ENCODE measurements at regions not wholly inside any gene's neighbourhood (a gene's known extent, or its start where the extent isn't known, plus 50 kb on each side); places are given as distances from the start of the nearest gene placed in this dataset.

- TF ChIP-seq POLR2A (IDR thresholded peaks at IDR 0.05; ENCODE audit: low read length) (no peak), GATA1 (IDR thresholded peaks at IDR 0.05; ENCODE audit: low read depth, low read length) (no peak)
- no peak for DNase-seq
These were observed 431.0 kb downstream of the SH3GL2 start for GRCh38 chr9:18009902-18010301.

- TF ChIP-seq GATA1 (IDR thresholded peaks at IDR 0.05; ENCODE audit: low read depth, low read length), result no peak
- no peak for TF ChIP-seq POLR2A (IDR thresholded peaks at IDR 0.05; ENCODE audit: low read length)
- no peak for DNase-seq
These were observed 431.6 kb downstream of the SH3GL2 start for GRCh38 chr9:18010492-18010891.

DNA sequence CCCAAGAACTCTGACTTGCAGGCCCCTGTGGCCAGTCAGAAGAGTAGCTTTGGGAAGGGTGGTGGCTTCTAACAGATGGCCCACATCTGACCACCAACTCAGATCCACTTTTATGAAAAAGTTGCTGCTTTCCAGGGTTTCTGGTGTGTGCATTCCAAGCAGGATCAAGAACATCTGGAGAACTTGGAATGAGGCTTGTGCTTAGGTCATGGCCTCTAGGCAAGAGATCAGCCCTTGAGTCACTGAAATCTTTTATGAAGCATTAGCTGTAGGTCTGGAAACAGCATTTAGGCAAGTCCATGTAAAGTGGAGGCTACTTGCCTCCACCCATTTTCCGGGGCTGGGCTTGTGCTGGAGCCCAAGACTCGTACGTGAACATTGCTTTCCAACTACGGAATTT lies 433.3 kb downstream of the SH3GL2 start:
- no peak for DNase-seq
- TF ChIP-seq POLR2A (IDR thresholded peaks at IDR 0.05; ENCODE audit: low read length) (no peak), GATA1 (IDR thresholded peaks at IDR 0.05; ENCODE audit: low read depth, low read length) (no peak)

DNA sequence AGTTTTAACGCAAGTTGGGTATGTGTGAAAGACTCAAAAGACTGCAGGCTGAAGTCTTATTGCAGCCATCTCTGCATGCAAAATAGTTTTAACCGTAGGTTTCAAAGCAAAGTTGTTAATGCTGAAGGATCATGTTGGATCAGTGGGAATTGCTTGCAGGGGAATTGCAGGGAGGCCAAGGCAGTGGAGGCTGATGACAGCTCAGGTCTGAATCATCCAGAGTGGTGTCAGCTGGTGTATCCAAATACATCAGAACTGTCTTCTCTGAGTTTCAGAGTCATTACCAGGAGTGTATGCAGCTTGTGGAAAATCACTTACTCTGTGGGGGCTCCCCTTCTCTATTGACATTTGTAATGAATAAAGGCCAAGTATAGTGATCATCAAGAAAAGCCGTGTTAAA lies 435.7 kb downstream of the SH3GL2 start:
- TF ChIP-seq POLR2A (IDR thresholded peaks at IDR 0.05; ENCODE audit: low read length) (no peak), GATA1 (IDR thresholded peaks at IDR 0.05; ENCODE audit: low read depth, low read length) (no peak)
- no peak for DNase-seq

- no peak for DNase-seq
- TF ChIP-seq POLR2A (IDR thresholded peaks at IDR 0.05; ENCODE audit: low read length) (no peak), GATA1 (IDR thresholded peaks at IDR 0.05; ENCODE audit: low read depth, low read length) (no peak)
These were observed 436.2 kb downstream of the SH3GL2 start for GRCh38 chr9:18015116-18015515.

GRCh38 chr9:18017136-18017535 lies 438.3 kb downstream of the SH3GL2 start:
- no peak for DNase-seq
- TF ChIP-seq GATA1 (IDR thresholded peaks at IDR 0.05; ENCODE audit: low read depth, low read length) (no peak), POLR2A (IDR thresholded peaks at IDR 0.05; ENCODE audit: low read length) (no peak)

- DNase-seq, result no peak
- no peak for TF ChIP-seq GATA1 (IDR thresholded peaks at IDR 0.05; ENCODE audit: low read depth, low read length)
- TF ChIP-seq POLR2A (IDR thresholded peaks at IDR 0.05; ENCODE audit: low read length), result no peak
These were observed 439.4 kb downstream of the SH3GL2 start for GRCh38 chr9:18018221-18018620.

DNA sequence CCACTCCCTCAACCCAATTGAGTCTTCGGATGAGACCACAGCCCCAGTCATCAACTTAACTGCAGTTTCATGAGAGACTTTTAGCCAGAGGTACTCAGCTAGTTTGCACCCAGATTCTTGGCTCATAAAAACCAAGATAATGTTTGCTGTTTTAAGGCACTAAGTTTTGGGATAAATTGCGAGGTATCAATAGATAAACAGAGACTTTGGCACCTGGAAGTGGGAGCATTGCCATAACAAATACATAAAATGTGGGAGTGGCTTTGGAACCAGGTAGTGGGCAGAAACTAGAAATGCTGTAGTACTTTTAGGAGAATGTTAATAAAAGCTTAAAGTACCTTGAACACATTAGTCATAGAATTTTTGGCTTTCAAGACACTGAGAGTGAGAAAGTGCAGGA lies 439.8 kb downstream of the SH3GL2 start:
- TF ChIP-seq GATA1 (IDR thresholded peaks at IDR 0.05; ENCODE audit: low read depth, low read length), result no peak
- TF ChIP-seq POLR2A (IDR thresholded peaks at IDR 0.05; ENCODE audit: low read length), result no peak
- DNase-seq, result no peak

DNA sequence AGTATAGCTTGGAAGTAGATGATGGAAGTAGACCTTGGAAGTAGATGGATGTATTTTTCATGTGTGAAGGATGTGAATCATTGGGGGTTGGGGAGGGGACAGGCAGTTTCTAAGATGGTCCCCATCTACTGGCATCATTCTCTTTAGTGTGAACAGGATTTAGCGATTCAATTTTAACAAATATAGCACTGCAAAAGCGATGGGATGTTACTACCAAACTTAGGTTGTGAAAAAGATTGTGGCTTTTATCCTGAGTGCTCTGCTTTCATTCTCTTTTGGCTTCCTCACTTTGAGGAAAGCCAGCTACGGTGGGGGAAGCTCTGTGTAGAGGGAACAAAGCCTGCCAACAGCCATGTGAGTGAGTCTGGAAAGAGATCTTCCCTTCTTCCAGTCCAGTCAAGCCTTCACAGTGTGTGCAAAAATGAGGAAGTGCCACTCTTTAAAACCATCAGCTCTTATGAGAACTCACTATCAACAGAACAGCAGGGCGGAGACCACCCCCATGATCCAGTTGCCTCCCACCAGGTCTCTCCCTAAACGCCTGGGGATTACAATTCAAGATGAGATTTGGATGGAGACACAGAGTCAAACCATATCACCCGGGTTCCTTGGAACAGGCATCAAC lies 441.4 kb downstream of the SH3GL2 start:
- TF ChIP-seq GATA1 (IDR thresholded peaks at IDR 0.05; ENCODE audit: low read depth, low read length) (no peak), POLR2A (IDR thresholded peaks at IDR 0.05; ENCODE audit: low read length) (no peak)
- DNase-seq, result no peak

DNA sequence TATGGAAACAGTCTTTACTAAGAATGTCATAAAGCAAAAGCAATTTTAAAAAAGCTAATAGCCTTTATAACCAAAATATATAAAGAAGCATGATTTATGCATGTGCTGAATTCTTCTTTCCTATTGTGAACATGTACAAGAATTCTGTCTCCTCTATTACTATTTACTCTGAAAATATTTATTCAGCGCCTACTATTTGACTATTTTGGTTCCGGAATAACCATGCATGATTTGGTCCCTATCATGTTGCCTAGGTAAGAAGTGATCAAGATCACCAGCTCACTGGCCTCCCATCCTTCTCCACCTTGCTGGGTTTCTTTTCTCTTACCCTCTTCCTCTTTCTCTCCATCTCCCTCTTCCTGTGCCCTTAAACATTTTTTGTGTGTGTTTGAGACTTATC lies 443.8 kb downstream of the SH3GL2 start:
- no peak for DNase-seq
- TF ChIP-seq GATA1 (IDR thresholded peaks at IDR 0.05; ENCODE audit: low read depth, low read length), result no peak
- no peak for TF ChIP-seq POLR2A (IDR thresholded peaks at IDR 0.05; ENCODE audit: low read length)

- no peak for DNase-seq
- TF ChIP-seq GATA1 (IDR thresholded peaks at IDR 0.05; ENCODE audit: low read depth, low read length), result no peak
- TF ChIP-seq POLR2A (IDR thresholded peaks at IDR 0.05; ENCODE audit: low read length), result no peak
These were observed 444.5 kb downstream of the SH3GL2 start for GRCh38 chr9:18023332-18023731.

- DNase-seq, result no peak
- TF ChIP-seq GATA1 (IDR thresholded peaks at IDR 0.05; ENCODE audit: low read depth, low read length) (no peak), POLR2A (IDR thresholded peaks at IDR 0.05; ENCODE audit: low read length) (no peak)
These were observed 441.3 kb upstream of the ADAMTSL1 start for GRCh38 chr9:18032636-18033035.

DNA sequence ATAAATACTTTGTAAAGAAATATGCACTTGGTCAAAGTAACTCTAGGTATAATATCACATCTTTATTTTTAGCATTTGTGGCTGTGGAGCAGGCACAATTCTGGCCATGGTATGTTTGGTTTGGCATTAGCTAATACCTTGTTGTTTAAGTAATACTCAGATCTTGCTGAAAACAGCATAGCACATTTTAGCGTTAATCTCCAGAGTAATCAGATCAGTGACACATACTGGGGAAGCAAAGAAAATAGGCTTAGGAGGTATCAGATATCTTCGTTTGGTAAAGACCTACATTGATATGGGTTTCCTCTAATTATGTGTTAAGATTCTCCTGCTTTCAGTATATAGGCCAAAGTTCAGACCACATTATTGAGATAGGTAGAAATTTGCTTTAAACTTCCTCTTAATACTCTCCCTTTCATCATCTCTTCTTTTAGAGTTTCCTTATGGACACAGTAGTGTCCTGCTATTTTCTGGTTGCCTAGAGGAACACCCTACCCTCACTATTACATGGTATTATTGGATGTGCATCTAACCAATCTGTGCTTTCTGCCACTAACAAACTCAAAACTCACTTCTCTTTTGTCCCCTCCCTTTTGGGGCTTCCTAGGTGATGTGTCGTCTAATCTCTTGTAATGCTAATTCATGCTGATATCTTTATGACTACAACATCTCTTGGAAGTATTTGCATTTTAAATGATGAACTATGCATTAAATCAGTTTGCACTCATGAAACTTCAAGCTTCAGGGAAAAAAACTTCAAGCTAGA lies 437.3 kb upstream of the ADAMTSL1 start:
- no peak for DNase-seq
- TF ChIP-seq GATA1 (IDR thresholded peaks at IDR 0.05; ENCODE audit: low read depth, low read length) (no peak), POLR2A (IDR thresholded peaks at IDR 0.05; ENCODE audit: low read length) (no peak)

GRCh38 chr9:18037981-18038380 lies 436.0 kb upstream of the ADAMTSL1 start:
- TF ChIP-seq POLR2A (IDR thresholded peaks at IDR 0.05; ENCODE audit: low read length) (no peak), GATA1 (IDR thresholded peaks at IDR 0.05; ENCODE audit: low read depth, low read length) (no peak)
- DNase-seq, result no peak

GRCh38 chr9:18040327-18040726 lies 433.6 kb upstream of the ADAMTSL1 start:
- TF ChIP-seq GATA1 (IDR thresholded peaks at IDR 0.05; ENCODE audit: low read depth, low read length), result no peak
- TF ChIP-seq POLR2A (IDR thresholded peaks at IDR 0.05; ENCODE audit: low read length), result no peak
- no peak for DNase-seq

All from erythroblast (primary cell).